ENCODE measurements at regions not wholly inside any gene's neighbourhood (a gene's known extent, or its start where the extent isn't known, plus 50 kb on each side); places are given as distances from the start of the nearest gene placed in this dataset.

GRCh38 chr20:50271612-50272011, 81.0 kb downstream of the CEBPB start:
- DNase-seq = no peak
- no peak overlapping the region for H3K4me3 ChIP-seq
- peak overlapping the region in 2 of 4 donors; percentile 33 to 70 for H3K27ac ChIP-seq
- no peaks in the 10 kb centered on the region for H3K27me3 ChIP-seq
- no peaks in the 10 kb centered on the region for H3K9me3 ChIP-seq
- 81 to 84% methylated on average over 7 of the region's 7 CpGs for WGBS, 2 donors
- intact Hi-C loops (cut with DNase I) = no loop called here
- TF ChIP-seq CTCF (IDR thresholded peaks at IDR 0.05) (no peak), POLR2A (IDR thresholded peaks at IDR 0.05) (no peak)
- no peaks in the 10 kb centered on the region for H3K36me3 ChIP-seq
- H3K4me1 ChIP-seq = peaks cover 15 to 32% (median 16%) of the 10 kb centered on the region in 3 donors

GRCh38 chr20:50272030-50272723, 81.5 kb downstream of the CEBPB start:
- WGBS, 2 donors = 62 to 100% methylated on average over 1 to 3 of the region's 8 CpGs
- intact Hi-C loops (cut with DNase I) = no loop called here

GRCh38 chr20:50272724-50273446, 82.3 kb downstream of the CEBPB start:
- DNase-seq = no peak
- Histone ChIP-seq H3K36me3 (no peaks in the 10 kb centered on the region), H3K4me1 (peaks cover 2 to 30% (median 3%) of the 10 kb centered on the region in 3 donors), H3K27me3 (no peaks in the 10 kb centered on the region), H3K27ac (peak overlapping the region; percentile 33 to 75 (median 45)), H3K4me3 (no peak overlapping the region), H3K9me3 (no peaks in the 10 kb centered on the region)
- TF ChIP-seq CTCF (IDR thresholded peaks at IDR 0.05) (no peak), POLR2A (IDR thresholded peaks at IDR 0.05) (no peak)
- 66 to 74% methylated on average over 5 to 6 of the region's 6 CpGs for WGBS, 2 donors
- intact Hi-C loops (cut with DNase I) = no loop called here

More at GRCh38 chr20:50272030-50272723, 81.5 kb downstream of the CEBPB start:
- no peak for DNase-seq
- H3K9me3 ChIP-seq = no peaks in the 10 kb centered on the region
- H3K27ac ChIP-seq = peak overlapping the region in 3 of 4 donors; percentile 33 to 75 (median 33)
- H3K36me3 ChIP-seq = no peaks in the 10 kb centered on the region
- TF ChIP-seq CTCF (IDR thresholded peaks at IDR 0.05) (no peak), POLR2A (IDR thresholded peaks at IDR 0.05) (no peak)
- no peaks in the 10 kb centered on the region for H3K27me3 ChIP-seq
- H3K4me1 ChIP-seq = peaks cover 9 to 30% (median 10%) of the 10 kb centered on the region in 3 donors
- H3K4me3 ChIP-seq = no peak overlapping the region

- no peak overlapping the region for H3K4me3 ChIP-seq
- peaks cover 4 to 34% (median 7%) of the 10 kb centered on the region in 3 donors for H3K4me1 ChIP-seq
- H3K27me3 ChIP-seq = no peaks in the 10 kb centered on the region
- 43 to 72% methylated on average over 10 to 14 of the region's 19 CpGs for WGBS, 2 donors
- intact Hi-C loops (cut with DNase I) = no loop called here
- H3K36me3 ChIP-seq = no peaks in the 10 kb centered on the region
- TF ChIP-seq POLR2A (IDR thresholded peaks at IDR 0.05) (no peak), CTCF (IDR thresholded peaks at IDR 0.05) (no peak)
- DNase-seq = no peak
- H3K27ac ChIP-seq = peak overlapping the region; percentile 33 to 75 (median 45)
- H3K9me3 ChIP-seq = no peaks in the 10 kb centered on the region
Measured at GRCh38 chr20:50273601-50274491, 83.2 kb downstream of the CEBPB start.
